Activated CD4-positive, alpha-beta memory T cell treated with anti-CD3 and anti-CD28 coated beads for 36 hours (primary cell): ENCODE measurements at regions not wholly inside any gene's neighbourhood (a gene's known extent, or its start where the extent isn't known, plus 50 kb on each side); places are given as distances from the start of the nearest gene placed in this dataset.
A peak's percentile ranks its signal among the peaks of the same experiment; 100 is the strongest.

ENCODE experiments used
- CTCF ChIA-PET: fragments of 350-600 bp; sonication (Branson Sonifier 250); formaldehyde crosslinking; loops from one replicate; lab custom pipeline; 2021; ENCODE audit warnings: antibody characterized with exemption, inconsistent platforms; lab: Charles Lee
- POLR2A ChIA-PET: fragments of 350-600 bp; sonication (Branson Sonifier 250); formaldehyde crosslinking; loops from one replicate; lab custom pipeline; 2021; ENCODE audit warnings: antibody characterized with exemption; lab: Charles Lee
- DNase-seq: peaks from one replicate; pipeline ENCODE4 v3.0.0-alpha.2; 2020
- H3K27ac Mint-ChIP-seq: one replicate; pipeline ENCODE4 v1.8.0; 2021; ENCODE audit warnings: mixed read lengths
- H3K27me3 Mint-ChIP-seq: one replicate; pipeline ENCODE4 v1.8.0; 2021; ENCODE audit warnings: mixed read lengths
- H3K36me3 Mint-ChIP-seq: one replicate; pipeline ENCODE4 v1.8.0; 2021; ENCODE audit warnings: mixed read lengths
- H3K4me1 Mint-ChIP-seq: one replicate; pipeline ENCODE4 v1.8.0; 2021; ENCODE audit warnings: low read depth, mixed read lengths
- H3K4me3 Mint-ChIP-seq: one replicate; pipeline ENCODE4 v1.8.0; 2021; ENCODE audit warnings: mild to moderate bottlenecking, mixed read lengths
- H3K9me3 Mint-ChIP-seq: one replicate; pipeline ENCODE4 v1.8.0; 2021; ENCODE audit warnings: mixed read lengths
- intact Hi-C: fragments of 100-400 bp; cut with micrococcal nuclease; formaldehyde crosslinking; loops from one replicate; pipeline ENCODE4 v1.15.1; 2023

DNA sequence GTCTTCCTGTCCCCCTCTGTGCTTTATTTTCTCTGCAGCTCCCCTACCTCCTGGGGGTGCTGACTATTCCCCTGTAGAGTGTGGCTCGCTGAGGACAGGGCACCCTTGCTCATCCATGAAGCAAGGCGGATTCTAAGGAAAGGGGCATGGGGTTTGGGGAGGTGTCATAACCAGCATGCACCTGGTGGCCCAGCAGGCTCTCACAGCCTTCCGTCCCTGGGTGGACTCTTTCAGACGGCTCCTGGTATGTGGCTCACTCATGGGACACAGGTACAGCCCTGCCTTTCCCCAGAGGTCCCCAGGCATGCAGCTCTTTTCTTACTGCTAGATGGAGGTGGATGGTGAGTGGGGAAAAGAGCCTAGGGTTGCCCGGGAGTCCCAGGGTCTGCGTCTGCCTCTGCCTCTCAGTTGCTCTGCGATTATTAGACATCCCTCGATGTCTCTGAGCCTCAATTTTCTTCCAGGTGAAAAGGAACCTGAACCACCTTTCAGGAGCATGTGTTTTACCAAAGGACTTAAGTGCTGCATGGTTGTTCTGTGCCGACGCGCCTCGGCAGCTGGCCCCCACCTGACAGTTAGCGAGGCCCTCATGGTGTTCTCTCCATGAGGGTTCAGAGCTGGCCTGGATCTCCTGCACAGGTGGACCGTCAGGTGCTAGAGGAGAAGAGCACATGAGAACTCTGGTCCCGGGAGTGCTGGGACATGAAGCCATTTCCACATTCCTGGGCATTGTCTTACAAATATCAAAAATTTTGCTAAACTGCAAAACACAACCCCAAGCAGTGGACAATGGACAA lies 172.5 kb upstream of the SHH start:
- Mint-ChIP-seq H3K4me3 (no peak overlapping the region), H3K27me3 (peaks cover 5% of the 10 kb centered on the region), H3K27ac (no peak overlapping the region), H3K36me3 (no peaks in the 10 kb centered on the region), H3K9me3 (peaks cover 5% of the 10 kb centered on the region), H3K4me1 (no peaks in the 10 kb centered on the region)
- ChIA-PET POLR2A (no interaction called here), CTCF (no interaction called here)
- intact Hi-C loops = no loop called here
- no peak for DNase-seq

DNA sequence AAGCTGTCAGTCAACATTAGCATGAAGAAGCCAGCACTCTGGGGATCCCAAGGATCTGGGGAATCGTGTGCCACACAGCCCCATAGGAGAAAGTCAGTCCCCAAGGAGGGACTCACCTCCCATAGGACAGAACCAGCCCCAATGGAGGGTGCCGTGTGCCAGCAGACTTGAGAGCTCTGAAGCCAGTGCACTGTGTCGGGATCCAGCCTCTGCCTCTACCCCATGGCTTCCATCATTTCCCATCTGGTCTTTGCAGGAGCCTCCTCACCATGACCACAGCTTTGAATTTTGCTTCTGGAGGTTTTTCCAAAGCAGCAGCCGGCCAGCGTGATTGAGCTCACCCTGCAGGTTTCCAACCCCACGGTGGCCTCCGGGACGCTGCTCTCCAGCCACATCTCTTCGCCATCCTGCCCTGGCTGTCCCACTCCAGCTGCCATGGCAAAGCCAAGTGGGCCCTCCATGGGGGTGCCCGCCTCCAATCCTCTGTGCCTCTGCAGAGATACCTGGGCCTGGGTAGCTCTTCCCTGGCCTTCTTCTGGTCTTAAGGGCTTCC lies 171.8 kb upstream of the SHH start:
- no peak for DNase-seq
- Mint-ChIP-seq H3K4me3 (no peak overlapping the region), H3K27ac (no peak overlapping the region), H3K4me1 (no peaks in the 10 kb centered on the region), H3K36me3 (no peaks in the 10 kb centered on the region), H3K9me3 (no peaks in the 10 kb centered on the region), H3K27me3 (peaks cover 5% of the 10 kb centered on the region)
- intact Hi-C loops = no loop called here
- ChIA-PET CTCF (no interaction called here), POLR2A (no interaction called here)

DNA sequence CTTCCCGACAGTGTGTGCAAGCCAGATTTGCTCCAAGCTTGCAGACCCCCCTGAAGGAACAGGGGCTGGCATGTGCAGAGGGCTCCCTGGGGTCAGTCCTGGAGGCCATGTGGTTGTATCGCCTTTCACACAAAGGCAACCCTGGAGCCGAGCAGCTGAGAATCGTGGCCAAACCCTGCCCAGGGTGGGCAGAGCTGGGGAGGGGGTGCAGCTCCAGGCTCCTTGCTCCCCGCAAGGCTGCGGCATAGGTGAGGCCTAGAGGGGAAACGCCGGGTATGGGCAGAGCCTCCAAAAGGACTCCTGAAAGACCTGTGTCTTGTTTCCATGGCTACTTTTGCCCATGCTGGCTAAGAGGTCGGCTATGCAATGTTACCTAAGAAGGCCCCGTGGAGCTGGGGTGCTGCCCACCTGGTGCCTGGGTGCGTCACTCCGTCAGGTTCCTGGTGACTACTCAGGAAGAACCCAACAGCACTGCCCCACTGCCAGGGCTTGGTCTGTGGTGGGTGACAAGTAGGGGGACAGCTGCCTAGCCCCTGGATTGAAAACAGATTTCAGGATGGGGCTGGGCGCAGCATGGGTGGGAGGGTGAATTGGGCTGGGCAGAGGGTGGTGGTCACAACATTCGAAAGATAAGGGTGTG lies 171.0 kb upstream of the SHH start:
- Mint-ChIP-seq H3K27me3 (peaks cover 5% of the 10 kb centered on the region), H3K4me3 (no peak overlapping the region), H3K27ac (no peak overlapping the region), H3K9me3 (no peaks in the 10 kb centered on the region), H3K36me3 (no peaks in the 10 kb centered on the region), H3K4me1 (no peaks in the 10 kb centered on the region)
- CTCF ChIA-PET = no interaction called here
- intact Hi-C loops = no loop called here
- POLR2A ChIA-PET = no interaction called here
- no peak for DNase-seq

DNA sequence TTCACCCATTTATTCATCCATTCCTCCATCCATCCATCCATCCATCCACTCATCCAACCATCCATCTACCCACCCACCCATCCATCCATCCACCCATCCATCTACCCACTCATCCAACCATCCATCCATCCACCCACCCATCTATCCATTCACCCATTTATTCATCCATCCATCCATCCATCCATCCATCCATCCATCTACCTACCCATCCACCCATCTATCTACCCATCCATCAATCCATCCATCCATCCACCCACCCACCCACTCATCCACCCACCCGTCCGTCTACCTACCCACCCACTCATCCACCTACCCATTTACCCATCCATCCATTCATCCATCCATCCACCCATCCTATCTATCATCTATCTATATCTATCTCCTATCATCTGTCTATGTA lies 169.4 kb upstream of the SHH start:
- H3K27me3 Mint-ChIP-seq = peaks cover 6% of the 10 kb centered on the region
- ChIA-PET CTCF (no interaction called here), POLR2A (no interaction called here)
- no peak overlapping the region for H3K27ac Mint-ChIP-seq
- H3K9me3 Mint-ChIP-seq = no peaks in the 10 kb centered on the region
- H3K4me3 Mint-ChIP-seq = no peak overlapping the region
- no peaks in the 10 kb centered on the region for H3K36me3 Mint-ChIP-seq
- H3K4me1 Mint-ChIP-seq = no peaks in the 10 kb centered on the region
- intact Hi-C loops = no loop called here
- no peak for DNase-seq

DNA sequence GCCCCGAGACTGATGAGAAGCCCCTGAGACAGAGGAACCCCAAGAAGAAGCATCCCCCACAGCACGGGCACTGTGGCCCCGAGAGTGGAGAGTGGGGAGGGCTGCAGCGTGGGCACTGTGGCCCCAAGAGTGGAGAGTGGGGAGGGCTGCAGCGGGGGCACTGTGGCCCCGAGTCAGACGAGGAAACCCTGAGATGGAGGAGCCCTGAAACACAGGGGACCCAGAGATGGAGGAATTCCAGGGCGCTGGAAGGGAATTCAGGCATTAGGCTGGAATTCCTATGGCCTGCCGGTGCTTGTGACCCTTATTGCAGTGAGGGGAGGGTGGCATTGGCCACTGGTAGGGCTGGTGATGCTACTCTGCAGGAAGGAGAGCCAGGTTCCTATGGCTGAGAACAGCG lies 168.6 kb upstream of the SHH start:
- intact Hi-C loops = no loop called here
- Mint-ChIP-seq H3K36me3 (no peaks in the 10 kb centered on the region), H3K4me1 (no peaks in the 10 kb centered on the region), H3K27ac (no peak overlapping the region), H3K9me3 (no peaks in the 10 kb centered on the region), H3K27me3 (peaks cover 6% of the 10 kb centered on the region), H3K4me3 (no peak overlapping the region)
- POLR2A ChIA-PET = no interaction called here
- DNase-seq = no peak
- CTCF ChIA-PET = no interaction called here

DNA sequence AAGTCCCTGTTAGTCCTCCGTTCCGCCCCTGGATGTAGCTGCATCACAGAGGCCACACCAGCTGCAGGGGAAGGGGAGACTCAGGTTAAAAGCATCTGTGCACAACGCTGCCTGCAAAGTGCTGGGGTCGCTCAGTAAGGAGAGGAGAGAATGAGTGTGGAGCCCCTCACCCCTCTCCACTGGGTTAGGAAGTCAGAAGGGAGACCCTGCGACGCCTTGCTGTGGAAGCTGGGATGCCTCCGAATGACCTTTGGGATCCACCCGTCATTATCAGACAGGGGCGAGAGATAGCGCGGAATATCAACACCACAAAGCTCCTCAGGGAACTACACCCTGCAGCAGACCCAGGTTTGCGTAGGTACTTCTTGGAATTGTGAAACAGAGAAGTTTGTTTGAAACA lies 167.7 kb upstream of the SHH start:
- POLR2A ChIA-PET = no interaction called here

DNA sequence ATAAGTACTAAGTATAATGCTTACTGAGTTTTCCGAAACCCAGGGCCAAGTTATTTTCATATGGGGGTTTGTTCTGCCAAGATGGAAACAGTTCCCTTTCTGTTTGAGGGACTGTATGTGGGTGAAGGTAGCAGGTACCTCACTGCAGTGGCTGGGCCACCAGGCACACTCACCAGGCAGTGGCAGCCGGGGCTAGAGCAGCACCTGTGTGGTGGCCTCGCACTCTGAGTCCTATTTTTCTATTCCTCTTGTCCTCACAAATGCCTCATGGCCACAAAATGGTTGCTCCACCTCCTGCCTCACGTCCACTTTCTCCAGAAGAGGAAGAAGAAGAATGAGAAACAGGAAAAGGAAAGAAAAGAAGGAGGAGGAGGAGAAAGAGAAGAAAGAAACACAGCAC lies 167.3 kb upstream of the SHH start:
- ChIA-PET POLR2A (no interaction called here), CTCF (no interaction called here)
- no peaks in the 10 kb centered on the region for H3K36me3 Mint-ChIP-seq
- H3K27ac Mint-ChIP-seq = no peak overlapping the region
- no peak overlapping the region for H3K4me3 Mint-ChIP-seq
- no peaks in the 10 kb centered on the region for H3K9me3 Mint-ChIP-seq
- DNase-seq = no peak
- intact Hi-C loops = no loop called here
- peaks cover 6% of the 10 kb centered on the region for H3K27me3 Mint-ChIP-seq
- peaks cover 2% of the 10 kb centered on the region for H3K4me1 Mint-ChIP-seq

More for the DNA sequence above, 167.7 kb upstream of the SHH start:
- H3K27ac Mint-ChIP-seq = no peak overlapping the region
- intact Hi-C loops = no loop called here
- H3K27me3 Mint-ChIP-seq = peaks cover 8% of the 10 kb centered on the region
- peaks cover 2% of the 10 kb centered on the region for H3K4me1 Mint-ChIP-seq
- peak; percentile 4 for DNase-seq
- no peak overlapping the region for H3K4me3 Mint-ChIP-seq
- no peaks in the 10 kb centered on the region for H3K9me3 Mint-ChIP-seq
- no peaks in the 10 kb centered on the region for H3K36me3 Mint-ChIP-seq
- CTCF ChIA-PET = no interaction called here

DNA sequence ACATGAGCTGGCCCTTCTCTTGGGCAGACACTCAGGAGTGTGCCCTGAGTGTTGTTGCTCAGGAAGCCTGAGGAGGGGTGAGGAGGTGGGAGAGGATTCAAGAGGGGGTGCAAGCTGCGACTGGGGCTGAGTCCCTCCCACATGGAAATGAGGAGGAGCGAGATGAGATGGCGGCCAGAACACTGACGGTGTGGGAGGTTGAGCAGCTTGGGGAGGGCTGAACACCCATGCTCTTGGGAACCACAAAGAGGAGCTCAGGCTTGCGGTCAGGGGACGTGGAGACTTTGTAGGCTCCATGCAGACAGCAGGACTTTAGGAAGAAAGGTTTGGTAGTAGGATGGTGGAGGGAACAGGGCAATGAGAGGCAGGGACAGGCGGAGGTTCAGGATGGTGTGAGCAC lies 163.2 kb upstream of the SHH start:
- Mint-ChIP-seq H3K9me3 (no peaks in the 10 kb centered on the region), H3K27ac (no peak overlapping the region), H3K4me1 (peaks cover 2% of the 10 kb centered on the region), H3K36me3 (no peaks in the 10 kb centered on the region), H3K27me3 (peaks cover 12% of the 10 kb centered on the region), H3K4me3 (no peak overlapping the region)
- intact Hi-C loops = no loop called here
- peak; percentile 6 for DNase-seq
- ChIA-PET CTCF (no interaction called here), POLR2A (interaction anchor here (1.0 kb wide), 1 partner anchor 14 kb away, joined by 3 read pairs; no protein-coding TSS in a partner anchor)

DNA sequence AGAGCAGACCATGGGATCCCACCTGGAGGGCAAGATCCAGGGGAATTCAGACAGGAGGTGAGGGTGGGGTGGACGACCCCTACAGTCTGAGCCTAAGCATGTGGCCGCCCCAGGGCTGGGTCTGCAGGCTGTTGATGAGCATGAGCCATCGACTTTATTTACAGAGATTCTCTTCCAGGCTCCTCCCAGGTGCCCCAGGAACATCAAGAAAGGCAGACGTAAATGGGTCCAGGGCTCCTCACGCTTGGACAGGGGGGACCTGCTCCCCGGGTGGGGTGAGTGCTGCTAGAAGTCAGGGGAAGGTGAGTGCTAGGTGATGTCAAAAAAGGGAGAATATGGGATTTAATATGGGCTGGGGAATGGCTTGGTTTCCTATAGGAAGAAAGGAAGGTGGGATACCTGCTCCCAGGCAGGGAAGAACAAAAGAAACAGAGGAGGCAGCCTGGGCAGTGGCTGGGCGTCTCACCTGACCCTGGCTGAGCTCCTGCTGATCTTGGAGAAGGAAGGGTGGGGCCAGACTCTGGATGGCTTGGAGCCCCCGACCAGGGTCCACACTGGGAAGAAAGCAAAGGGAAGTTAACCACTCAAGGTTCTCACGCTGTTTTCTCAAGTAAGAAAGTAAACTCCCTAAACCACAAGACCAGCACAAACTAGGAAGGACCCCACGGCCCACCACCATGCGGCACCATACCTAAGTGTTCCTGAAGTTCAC lies 162.1 kb upstream of the SHH start:
- DNase-seq = no peak
- CTCF ChIA-PET = no interaction called here
- Mint-ChIP-seq H3K9me3 (no peaks in the 10 kb centered on the region), H3K27ac (no peak overlapping the region), H3K4me1 (peaks cover 2% of the 10 kb centered on the region), H3K27me3 (peaks cover 12% of the 10 kb centered on the region), H3K4me3 (no peak overlapping the region), H3K36me3 (no peaks in the 10 kb centered on the region)
- intact Hi-C loops = no loop called here
- POLR2A ChIA-PET = no interaction called here

DNA sequence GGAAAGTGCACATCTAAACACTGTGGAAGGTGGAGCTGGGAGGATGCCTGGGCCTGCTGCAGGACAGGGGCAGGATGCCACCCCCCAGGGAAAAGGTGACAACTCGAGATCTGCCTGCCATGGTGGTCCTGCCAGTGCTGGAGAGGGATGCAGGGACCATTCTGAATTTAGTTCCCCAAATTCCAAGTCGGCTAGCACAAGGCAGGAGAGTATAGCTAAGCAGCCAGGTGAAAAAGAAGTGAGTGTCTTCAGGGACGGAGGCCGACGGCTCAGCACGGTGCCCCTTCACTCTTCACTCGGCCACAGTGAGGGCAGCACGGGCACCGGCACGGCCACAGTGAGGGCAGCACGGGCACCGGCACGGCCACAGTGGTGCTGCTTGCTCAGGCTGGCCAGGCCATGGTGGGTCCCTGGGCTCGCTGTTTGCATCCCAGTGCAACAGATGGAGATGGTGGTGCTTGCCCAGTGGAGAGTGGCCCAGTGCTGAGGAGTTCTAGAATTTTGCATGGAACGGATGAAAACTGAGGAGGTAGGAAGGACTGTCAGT lies 161.3 kb upstream of the SHH start:
- Mint-ChIP-seq H3K4me3 (no peak overlapping the region), H3K27ac (no peak overlapping the region), H3K4me1 (peaks cover 2% of the 10 kb centered on the region), H3K36me3 (no peaks in the 10 kb centered on the region), H3K9me3 (no peaks in the 10 kb centered on the region), H3K27me3 (peaks cover 12% of the 10 kb centered on the region)
- CTCF ChIA-PET = no interaction called here
- POLR2A ChIA-PET = no interaction called here
- DNase-seq = no peak
- intact Hi-C loops = no loop called here

DNA sequence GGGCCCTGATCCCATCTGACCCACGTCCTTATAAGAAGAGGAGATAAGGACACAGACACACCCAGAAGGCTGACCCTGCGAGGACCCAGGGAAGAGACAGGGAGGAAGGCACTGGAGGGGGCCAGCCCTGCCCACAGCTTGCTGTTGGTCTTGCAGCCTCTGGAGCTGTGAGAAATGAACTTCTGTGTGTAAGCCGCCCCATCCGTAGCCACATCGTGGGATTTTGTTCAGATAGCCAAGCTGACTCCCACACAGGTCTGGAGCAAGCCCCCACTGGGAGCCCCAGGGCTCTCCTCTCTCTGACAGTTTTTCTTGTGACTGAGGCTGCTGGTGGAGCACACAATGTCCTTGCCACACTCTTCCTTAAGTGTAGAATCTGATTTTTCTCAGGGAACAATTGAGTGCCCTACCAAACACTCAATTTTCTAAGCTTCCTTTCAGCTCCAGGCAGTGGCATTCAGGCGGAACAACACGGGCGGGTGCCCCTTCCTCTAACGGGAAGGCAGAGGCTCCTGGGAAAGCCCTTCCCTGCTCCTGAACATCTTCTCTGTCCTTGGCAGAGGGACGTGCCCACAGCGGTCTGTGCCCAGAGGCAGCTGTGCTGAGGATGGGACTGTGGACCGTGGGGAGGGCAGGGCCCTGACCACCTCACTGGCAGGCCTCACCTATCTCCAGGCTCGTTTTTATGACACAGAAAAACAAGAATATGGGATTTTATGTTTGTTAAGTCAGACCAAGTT lies 160.6 kb upstream of the SHH start:
- CTCF ChIA-PET = no interaction called here
- Mint-ChIP-seq H3K9me3 (no peaks in the 10 kb centered on the region), H3K4me1 (peaks cover 2% of the 10 kb centered on the region), H3K27me3 (peaks cover 12% of the 10 kb centered on the region), H3K4me3 (no peak overlapping the region), H3K36me3 (no peaks in the 10 kb centered on the region), H3K27ac (no peak overlapping the region)
- POLR2A ChIA-PET = no interaction called here
- intact Hi-C loops = no loop called here
- no peak for DNase-seq

DNA sequence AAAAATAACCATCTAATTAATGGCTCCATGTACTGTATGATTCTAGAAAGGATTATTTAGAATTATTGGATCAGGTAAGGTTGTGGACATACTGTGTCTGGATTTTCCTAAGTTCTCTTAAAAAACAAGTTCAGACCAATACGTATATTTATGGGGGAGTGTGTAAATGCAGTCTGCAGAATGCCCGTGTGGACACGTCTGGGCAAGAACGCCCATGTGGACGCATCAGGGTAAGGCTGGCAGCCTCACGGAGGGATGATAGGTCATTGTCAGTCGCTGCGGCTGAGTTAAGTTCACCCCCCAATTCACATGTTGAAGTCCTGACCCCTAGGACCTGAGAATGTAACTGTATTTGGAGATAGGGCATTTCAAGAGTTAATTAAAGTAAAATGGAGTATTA lies 160.0 kb upstream of the SHH start:
- ChIA-PET CTCF (no interaction called here), POLR2A (no interaction called here)

More for the DNA sequence above, 160.0 kb upstream of the SHH start:
- no peaks in the 10 kb centered on the region for H3K36me3 Mint-ChIP-seq
- no peak overlapping the region for H3K27ac Mint-ChIP-seq
- peaks cover 11% of the 10 kb centered on the region for H3K27me3 Mint-ChIP-seq
- H3K4me1 Mint-ChIP-seq = peaks cover 2% of the 10 kb centered on the region
- peaks cover 3% of the 10 kb centered on the region for H3K9me3 Mint-ChIP-seq
- intact Hi-C loops = no loop called here
- DNase-seq = no peak
- no peak overlapping the region for H3K4me3 Mint-ChIP-seq
